Activated CD4-positive, alpha-beta T cell treated with anti-CD3 and anti-CD28 coated beads for 24 hours (primary cell): ENCODE measurements at regions not wholly inside any gene's neighbourhood (a gene's known extent, or its start where the extent isn't known, plus 50 kb on each side); places are given as distances from the start of the nearest gene placed in this dataset.
"Not testable (repeated sequence)": the region's sequence is repeated elsewhere in the genome, so short reads cannot be mapped to it uniquely, and the experiment has no call there.

Experiments used
- DNase-seq, 2 donors: peaks; one replicate each; pipeline ENCODE4 v3.0.0-alpha.2; 2020; ENCODE audit warnings: low read depth in 2 of 2

DNA sequence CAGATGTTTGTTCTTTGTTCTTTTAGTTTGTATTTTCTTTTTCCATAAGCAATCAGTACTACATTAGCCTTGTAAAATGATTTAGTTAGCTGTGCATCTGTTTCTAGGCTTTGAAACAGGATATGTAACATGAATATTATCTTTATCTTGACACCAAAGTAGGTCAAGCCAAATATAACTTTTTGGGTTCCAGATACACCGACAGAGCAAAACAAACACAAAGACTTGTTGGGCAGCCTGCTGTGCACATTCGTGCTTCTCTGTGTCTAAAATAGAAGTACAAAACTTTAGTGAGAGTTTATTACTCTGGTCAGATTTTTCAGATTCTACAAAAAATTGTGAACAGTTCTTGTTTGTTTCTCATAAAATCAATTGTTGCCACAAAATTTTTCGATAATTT is 1059.3 kb upstream of the GYPC start:
- no peak for DNase-seq

DNA sequence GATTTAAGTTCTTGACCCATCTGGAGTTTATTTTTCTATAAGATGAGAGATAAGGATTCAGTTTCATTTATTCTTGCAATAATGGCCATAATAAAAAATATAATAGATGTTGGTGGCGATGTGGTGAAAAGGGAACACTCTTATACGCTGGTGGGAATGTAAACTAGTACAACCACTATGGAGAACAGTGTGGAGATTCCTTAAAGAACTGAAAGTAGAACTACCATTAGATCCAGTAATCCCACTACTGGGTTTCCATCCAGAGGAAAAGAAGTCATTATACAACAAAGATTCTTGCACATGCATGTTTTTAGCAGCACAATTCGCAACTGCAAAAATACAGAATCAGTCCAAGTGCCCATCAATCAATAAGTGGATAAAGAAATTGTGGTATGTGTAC is 1040.5 kb upstream of the GYPC start:
- no peak for DNase-seq

DNA sequence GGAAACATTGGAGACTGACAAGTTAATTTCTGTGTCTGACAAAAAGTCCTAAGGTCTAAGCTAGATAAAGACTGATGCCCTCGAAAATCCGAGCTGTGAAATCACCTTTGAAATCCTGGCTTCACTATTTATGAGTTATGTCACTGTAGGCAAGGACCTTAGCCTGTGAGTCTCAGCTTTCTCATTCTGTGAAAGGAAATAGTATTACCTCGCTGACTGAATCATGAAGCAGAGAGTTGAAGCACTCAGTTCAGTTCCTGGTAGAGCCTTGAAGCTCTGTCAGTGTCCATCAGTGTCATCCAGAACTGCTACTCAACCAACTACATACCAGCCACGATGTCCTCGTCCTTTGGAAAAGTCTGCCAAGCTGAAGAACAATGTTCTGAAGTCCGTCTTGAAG is 1025.6 kb upstream of the GYPC start:
- no peak for DNase-seq

DNA sequence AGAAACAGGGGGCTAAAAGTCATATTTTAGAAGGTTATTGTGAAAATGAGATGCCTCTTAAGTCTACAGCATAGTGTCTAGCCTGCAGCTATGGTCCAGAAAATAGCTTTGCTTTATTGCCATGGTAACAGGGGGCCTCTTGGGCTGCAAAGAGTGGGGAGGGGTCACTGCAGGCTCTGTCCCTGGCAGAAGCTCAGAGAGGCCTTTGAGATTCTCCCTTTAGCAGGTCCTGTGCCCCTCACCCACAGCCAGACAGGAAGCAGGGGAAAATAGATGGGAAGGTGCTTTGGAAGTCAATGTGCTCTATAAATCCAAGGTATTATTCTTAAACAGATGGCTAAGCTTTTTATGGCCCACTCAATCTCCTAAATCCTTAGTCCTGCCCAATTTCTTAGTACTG is 1021.3 kb upstream of the GYPC start:
- DNase-seq: no peak

DNA sequence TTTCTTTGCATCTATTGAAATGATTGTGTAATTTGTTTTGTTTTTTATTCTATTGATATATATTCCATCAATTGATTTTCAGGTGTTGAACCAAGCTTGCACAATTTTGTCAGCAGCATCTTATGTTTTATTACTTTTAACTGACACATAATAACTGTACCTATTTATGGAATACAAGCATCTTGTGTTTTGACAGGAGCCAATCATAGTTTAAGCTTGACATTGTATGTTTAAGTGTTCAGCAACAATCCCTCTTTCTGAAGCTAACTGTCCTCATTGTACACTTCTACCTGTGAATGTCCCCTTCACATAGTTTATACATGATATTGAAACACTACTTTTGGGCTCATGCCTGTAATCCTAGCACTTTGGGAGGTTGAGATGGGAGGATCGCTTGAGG is 1017.6 kb upstream of the GYPC start:
- no peak for DNase-seq

GRCh38 chr2:125642032-125642431 is 1013.9 kb upstream of the GYPC start:
- DNase-seq: no peak

GRCh38 chr2:125643128-125643527 is 1012.8 kb upstream of the GYPC start:
- DNase-seq: no peak

DNA sequence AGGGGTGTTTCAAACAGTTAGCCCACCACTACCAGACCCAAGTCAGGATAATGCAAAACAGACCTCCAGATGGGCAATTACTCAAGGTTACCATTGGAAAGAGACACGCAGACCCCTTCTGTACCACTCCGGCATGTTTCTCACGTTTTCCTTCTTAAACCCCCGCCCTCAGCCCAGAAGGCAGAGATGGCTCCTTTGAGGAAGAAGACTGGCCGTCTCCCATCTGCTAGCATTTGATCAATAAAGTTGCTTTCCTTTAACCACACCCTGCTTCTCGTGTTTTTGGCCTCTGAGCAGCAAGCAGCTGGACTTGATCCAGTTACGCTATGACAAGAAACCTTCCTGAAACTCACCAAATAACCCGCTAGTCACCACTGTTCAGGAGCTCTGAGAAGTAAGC is 1012.4 kb upstream of the GYPC start:
- DNase-seq: no peak

- DNase-seq: no peak
Measured at GRCh38 chr2:125644257-125644656, 1011.7 kb upstream of the GYPC start.

DNA sequence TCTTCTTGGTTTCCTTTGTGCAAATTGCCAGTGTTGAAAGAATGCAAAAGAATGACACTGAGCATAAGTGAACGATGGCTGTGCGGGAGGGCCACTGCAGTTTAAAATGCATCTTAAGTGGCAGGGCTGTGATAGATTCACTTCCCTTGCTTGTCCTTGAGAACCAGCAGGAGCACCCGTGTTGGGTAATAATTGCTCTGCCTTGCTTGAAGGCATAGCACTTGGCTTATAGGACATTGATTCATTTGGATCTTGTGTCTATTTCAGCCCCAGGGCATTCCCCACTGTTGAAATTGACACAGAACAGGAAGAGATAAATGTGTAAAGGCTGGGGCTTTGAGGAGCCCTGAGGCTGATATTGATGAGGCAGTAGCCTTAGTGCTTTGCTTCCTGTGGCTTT is 1003.7 kb upstream of the GYPC start:
- no peak for DNase-seq

GRCh38 chr2:125654226-125654625 is 1001.7 kb upstream of the GYPC start:
- no peak for DNase-seq

DNA sequence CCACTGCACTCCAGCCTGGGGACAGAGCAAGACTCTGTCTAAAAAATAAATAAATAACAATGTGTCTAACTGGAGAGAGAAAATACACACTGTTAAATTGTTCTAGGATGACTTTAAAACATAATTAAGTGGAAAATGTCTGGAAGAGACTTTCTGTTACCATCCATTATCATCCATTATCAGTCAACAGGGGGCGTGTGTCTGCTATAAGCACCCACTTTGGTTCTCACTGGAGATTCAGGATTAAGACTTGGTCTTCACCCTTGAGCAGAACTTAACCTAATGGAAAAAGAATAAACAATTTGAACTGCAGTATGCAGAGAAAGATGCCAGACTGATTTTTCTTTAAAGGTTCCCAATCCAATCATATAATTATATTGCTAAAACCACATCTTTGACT is 999.8 kb upstream of the GYPC start:
- DNase-seq: no peak

GRCh38 chr2:125658583-125658982 is 997.4 kb upstream of the GYPC start:
- DNase-seq: no peak

DNA sequence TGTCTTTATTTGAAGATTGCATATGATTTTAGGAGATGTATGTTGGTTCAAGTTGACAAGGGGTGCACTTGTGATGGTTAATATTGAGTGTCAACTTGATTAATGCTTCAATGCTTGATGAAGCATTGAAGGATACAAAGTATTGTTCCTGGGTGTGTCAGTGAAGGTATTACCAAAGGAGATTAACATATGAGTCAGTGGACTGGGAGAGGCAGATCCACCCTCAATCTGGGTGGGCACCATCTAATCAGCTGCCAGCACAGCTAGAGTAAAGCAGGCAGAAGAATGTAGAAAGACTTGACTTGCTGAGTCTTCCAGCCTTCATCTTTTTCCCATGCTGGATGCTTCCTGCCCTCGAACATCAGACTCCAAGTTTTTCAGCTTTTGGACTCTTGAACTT is 995.6 kb upstream of the GYPC start:
- DNase-seq: not testable (repeated sequence)

GRCh38 chr2:125667630-125668029 is 988.3 kb upstream of the GYPC start:
- DNase-seq: no peak

DNA sequence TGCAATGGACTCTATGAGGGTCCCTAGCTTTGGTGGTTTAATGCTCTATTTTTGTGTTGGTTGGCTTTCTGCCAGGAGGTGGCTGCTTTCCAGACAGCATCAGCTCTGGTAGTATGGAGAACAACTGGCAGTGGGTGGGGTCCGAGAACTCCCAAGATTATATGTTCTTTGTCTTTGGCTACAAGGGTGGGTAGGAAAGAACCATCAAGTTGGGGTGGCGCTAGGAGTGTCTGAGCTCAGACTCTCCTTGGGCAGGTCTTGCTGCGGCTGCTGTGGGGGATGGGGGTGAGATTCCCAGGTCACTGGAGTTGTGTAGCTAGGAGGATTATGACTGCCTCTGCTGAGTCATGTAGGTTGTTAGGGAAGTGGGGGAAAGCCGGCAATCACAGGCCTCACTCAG is 976.1 kb upstream of the GYPC start:
- no peak for DNase-seq

GRCh38 chr2:125680809-125681208 is 975.1 kb upstream of the GYPC start:
- no peak for DNase-seq

GRCh38 chr2:125681576-125681975 is 974.4 kb upstream of the GYPC start:
- DNase-seq: no peak

DNA sequence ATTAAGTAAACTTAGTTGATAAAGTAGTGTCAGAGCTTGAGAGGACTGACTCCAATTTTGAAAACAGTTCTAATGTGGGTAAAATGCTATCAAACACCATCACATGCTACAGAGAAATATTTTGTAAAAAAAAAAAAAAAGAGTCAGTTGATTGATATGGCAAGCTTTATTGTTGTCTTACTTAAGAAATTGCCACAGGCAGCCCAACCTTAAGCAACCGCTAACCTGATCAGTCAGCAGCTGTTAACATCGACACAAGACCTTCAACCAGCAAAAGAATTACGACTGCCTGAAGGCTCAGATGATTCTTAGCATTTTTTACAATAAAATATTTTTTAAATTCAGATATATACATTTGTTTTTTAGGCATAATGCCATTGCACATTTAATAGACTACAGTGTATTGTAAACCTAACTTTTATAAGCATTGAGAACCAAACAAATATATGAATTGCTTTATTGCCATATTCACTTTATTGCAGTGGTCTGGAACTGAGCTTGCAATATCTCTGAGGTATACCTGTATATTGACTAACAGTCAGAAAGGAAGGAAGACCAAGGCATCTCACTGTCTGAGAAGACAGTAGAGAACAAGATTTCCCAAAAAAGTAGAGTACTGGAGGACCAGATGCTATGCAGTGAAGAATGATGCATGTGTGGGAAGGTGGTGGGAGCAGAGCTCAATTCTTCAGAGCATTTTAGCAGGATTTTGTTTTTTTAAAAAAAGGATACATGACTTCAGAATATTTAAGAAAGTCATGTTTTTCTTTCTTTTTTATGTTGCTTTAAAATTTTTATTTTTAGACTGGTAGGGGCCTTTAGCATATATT is 973.8 kb upstream of the GYPC start:
- no peak for DNase-seq

DNA sequence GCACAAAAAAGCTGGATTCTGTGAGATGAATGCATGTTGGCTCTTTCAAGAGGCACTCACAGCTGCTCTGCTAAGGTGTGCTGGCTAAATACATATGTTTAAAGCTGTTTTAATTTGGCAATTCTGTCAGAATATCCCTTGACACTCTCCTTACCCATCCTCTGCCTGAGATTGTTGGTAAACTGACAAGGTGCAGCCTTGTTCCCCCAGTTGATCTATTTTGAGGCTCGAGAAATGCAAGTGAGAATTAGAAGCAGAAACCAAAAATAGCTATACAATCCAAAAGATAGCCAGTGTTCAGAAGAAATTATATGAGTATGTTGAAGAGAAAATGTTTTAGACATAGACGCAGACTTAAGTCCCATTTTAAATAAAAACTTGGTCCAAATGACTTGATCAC is 971.7 kb upstream of the GYPC start:
- DNase-seq: no peak

- DNase-seq: no peak
Measured at GRCh38 chr2:125684932-125685331, 971.0 kb upstream of the GYPC start.

DNA sequence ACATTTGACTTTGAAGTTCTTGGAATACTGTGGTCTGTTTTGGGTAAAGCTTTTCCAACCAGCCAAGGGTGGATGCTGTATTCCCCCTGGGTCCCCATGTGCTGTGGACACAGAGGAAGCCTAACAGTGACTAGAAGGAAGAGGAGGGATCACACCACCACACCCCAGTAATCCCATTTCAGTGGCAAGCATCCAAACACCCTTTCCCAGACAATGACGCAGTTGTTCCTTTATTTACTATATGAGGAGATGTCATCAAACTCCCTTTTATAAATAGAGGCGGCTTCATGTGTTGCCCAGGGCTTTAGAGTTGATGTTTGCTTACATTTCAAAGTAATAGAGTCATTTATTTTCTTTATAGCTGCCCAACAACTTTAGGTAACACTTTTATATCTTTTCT is 959.4 kb upstream of the GYPC start:
- no peak for DNase-seq

DNA sequence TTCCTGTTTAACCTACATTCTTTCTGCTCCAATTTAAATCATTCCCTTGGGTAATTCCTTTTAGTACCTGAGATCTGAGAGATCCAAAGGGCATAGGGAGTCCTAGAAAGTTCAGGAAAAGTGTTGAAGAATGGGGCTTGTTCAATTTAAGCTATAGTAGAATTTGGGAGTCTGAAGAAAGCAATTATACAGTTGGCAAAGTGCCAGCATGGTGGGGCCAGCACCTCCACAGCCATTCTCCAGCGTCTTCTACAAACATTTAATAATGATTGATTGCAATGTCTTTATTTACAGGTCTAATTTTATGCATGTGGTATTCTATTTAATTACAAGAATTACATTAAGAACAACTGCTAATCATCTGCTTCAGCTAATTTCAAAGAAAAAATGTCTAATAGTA is 957.7 kb upstream of the GYPC start:
- DNase-seq: no peak

DNA sequence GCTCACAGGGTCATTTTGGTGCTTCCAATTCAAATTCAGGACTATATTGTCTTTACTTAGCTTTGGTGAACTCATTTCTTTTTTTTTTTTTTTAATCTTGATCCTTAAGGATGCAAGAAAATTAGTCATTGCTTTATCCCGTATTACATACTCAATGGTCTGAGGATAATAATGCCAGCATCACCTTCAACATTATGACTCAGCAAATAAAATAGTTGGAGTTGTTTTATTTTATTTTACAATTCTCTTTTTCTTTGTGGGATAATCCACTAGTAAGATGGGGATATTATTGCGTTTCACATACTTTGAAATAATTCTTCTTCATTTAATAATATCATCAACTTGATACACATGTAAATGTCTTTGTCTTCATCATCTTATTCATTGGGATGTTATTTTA is 954.9 kb upstream of the GYPC start:
- no peak for DNase-seq
